VCaP (cell line): ENCODE measurements at regions not wholly inside any gene's neighbourhood (a gene's known extent, or its start where the extent isn't known, plus 50 kb on each side); places are given as distances from the start of the nearest gene placed in this dataset.

Source experiments
- H3K27ac ChIP-seq: fragments of 450-650 bp; 2 replicates; pipeline ENCODE4 v1.5.1; 2017
- TF ChIP-seq, protein P1 (sequence below): fragments of 450-650 bp; conservative IDR thresholded peaks from 2 replicates; pipeline ENCODE4 v1.5.1; 2017; ENCODE audit warnings: mild to moderate bottlenecking, moderate library complexity

GRCh38 chr6:67538032-67538431 is 1097.0 kb upstream of the ADGRB3 start:
- TF ChIP-seq, protein P1, sequence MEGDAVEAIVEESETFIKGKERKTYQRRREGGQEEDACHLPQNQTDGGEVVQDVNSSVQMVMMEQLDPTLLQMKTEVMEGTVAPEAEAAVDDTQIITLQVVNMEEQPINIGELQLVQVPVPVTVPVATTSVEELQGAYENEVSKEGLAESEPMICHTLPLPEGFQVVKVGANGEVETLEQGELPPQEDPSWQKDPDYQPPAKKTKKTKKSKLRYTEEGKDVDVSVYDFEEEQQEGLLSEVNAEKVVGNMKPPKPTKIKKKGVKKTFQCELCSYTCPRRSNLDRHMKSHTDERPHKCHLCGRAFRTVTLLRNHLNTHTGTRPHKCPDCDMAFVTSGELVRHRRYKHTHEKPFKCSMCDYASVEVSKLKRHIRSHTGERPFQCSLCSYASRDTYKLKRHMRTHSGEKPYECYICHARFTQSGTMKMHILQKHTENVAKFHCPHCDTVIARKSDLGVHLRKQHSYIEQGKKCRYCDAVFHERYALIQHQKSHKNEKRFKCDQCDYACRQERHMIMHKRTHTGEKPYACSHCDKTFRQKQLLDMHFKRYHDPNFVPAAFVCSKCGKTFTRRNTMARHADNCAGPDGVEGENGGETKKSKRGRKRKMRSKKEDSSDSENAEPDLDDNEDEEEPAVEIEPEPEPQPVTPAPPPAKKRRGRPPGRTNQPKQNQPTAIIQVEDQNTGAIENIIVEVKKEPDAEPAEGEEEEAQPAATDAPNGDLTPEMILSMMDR: no peak
- no peak overlapping the region for H3K27ac ChIP-seq

- no peak overlapping the region for H3K27ac ChIP-seq
- TF ChIP-seq, protein P1: no peak
Observed at GRCh38 chr6:67535946-67536345, 1099.1 kb upstream of the ADGRB3 start.

- H3K27ac ChIP-seq: no peak overlapping the region
- TF ChIP-seq, protein P1: no peak
Observed at GRCh38 chr6:67506352-67506751, 1128.7 kb upstream of the ADGRB3 start.

GRCh38 chr6:67501755-67502154 is 1133.3 kb upstream of the ADGRB3 start:
- H3K27ac ChIP-seq: no peak overlapping the region
- TF ChIP-seq, protein P1: no peak

- TF ChIP-seq, protein P1: no peak
- no peak overlapping the region for H3K27ac ChIP-seq
Observed at GRCh38 chr6:67497749-67498148, 1137.3 kb upstream of the ADGRB3 start.

DNA sequence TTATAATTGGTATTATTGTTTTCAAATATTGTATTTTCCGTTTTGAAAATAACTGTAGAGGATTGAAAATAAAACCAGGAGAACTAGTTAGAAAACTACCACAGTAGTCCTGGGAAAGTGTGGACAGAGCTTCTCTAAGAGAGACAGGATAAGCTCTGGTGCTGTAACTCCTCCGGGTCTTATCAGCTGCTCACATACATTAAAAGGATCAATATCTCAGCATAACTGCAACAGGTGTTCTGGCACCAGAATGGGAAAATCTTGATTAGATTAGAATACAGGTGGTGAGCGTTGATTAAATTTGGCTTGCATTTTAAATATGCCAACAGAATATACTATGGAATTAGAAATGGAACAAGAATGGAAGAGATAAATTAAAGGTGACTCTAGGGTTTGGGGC is 1138.9 kb upstream of the ADGRB3 start:
- no peak overlapping the region for H3K27ac ChIP-seq
- TF ChIP-seq, protein P1: no peak

DNA sequence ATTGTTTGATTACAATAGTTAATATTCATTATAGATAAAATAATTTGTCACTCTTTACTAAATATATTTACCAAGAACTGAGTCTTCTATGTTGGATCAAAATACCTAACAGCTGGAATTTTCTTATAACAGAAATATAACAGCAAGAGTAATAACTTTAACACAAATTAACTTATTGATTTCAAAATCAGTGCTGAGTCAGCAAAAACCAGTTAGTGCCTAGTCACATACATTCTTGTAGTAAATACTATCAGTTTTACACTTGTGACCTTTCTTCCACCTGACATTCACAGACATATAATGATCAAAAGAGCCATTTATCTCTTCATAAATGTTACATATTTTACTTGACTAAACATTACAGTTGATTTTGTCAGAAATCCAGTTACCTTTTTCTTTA is 1141.4 kb upstream of the ADGRB3 start:
- TF ChIP-seq, protein P1: no peak
- no peak overlapping the region for H3K27ac ChIP-seq

DNA sequence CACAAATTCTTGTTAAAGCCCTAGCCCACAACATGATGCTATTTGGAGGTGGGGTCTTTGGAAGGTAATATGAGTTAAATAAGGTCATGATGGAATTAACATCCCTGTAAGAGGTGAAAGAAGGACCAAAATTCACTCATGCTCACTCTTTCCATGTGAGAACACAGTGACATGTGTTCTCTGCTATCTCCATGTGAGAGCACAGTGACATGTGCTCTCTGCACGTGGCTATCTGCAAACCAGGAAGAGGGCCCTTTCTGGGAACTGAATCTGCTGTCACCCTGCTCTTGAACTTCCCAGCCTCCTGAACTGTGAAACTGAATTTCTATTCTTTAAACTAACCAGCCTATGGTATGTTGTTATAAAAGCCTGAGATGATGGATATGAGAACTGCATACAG is 1159.4 kb upstream of the ADGRB3 start:
- TF ChIP-seq, protein P1: no peak

More for the DNA sequence above, 1159.4 kb upstream of the ADGRB3 start:
- H3K27ac ChIP-seq: no peak overlapping the region
